AG09309 (cell line): ENCODE measurements at regions not wholly inside any gene's neighbourhood (a gene's known extent, or its start where the extent isn't known, plus 50 kb on each side); places are given as distances from the start of the nearest gene placed in this dataset.

Experiments
- DNase-seq: peaks from one replicate; pipeline ENCODE4 v3.0.0-alpha.2; 2010; ENCODE audit warnings: low read depth
- H3K4me3 ChIP-seq: 2 replicates; pipeline ENCODE4 v1.5.1; 2011; ENCODE audit warnings: mild to moderate bottlenecking, low read depth, low read length, moderate library complexity; ENCODE audit not compliant: control insufficient read depth
- TF ChIP-seq, protein P1 (sequence below): IDR thresholded peaks from 2 replicates; pipeline ENCODE4 v1.5.1; 2011; ENCODE audit warnings: mild to moderate bottlenecking, low read depth, low read length, inconsistent platforms; ENCODE audit not compliant: insufficient read depth, control insufficient read depth; ENCODE audit errors: missing control alignments

DNA sequence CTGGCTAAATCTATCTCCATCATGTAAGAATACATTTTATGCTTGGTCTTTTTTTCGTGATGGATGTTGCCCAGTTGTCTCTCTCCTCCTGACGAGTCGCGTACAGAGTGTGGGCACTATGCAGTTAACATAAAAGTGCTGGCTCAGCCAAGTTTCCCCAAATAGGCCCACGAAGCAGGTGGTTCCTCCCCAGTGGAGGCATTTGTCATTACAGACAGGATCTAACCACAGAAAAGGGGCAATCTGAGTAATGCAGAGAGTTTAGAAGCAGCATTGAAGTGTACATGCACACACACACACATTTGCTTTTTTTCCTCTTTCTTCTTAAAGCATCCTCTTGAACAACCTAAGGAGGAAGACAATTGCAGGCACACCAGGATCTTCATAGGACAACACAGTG is 188.7 kb upstream of the VCX start:
- TF ChIP-seq, protein P1, sequence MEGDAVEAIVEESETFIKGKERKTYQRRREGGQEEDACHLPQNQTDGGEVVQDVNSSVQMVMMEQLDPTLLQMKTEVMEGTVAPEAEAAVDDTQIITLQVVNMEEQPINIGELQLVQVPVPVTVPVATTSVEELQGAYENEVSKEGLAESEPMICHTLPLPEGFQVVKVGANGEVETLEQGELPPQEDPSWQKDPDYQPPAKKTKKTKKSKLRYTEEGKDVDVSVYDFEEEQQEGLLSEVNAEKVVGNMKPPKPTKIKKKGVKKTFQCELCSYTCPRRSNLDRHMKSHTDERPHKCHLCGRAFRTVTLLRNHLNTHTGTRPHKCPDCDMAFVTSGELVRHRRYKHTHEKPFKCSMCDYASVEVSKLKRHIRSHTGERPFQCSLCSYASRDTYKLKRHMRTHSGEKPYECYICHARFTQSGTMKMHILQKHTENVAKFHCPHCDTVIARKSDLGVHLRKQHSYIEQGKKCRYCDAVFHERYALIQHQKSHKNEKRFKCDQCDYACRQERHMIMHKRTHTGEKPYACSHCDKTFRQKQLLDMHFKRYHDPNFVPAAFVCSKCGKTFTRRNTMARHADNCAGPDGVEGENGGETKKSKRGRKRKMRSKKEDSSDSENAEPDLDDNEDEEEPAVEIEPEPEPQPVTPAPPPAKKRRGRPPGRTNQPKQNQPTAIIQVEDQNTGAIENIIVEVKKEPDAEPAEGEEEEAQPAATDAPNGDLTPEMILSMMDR: no peak
- DNase-seq: no peak
- H3K4me3 ChIP-seq: no peak overlapping the region

DNA sequence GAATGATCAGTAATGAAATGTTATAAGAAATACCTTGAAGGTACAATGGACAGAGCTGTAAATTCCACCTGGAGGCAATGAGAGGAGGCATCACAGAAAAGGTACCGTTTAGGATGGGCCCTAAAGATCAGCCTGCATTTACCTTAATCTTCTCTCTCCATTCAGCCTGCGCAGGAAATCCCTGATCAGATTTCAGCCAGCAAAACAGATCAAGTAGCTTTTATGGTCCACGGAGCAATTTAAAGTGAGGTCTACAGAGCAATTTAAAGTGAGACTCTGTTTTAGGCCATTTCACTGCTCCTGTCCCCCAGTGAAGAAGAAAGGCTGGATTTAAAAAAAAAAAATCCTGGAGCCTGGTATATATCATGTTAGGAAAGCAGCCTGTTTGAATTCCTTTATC is 195.1 kb upstream of the VCX start:
- no peak overlapping the region for H3K4me3 ChIP-seq
- TF ChIP-seq, protein P1: no peak
- no peak for DNase-seq

DNA sequence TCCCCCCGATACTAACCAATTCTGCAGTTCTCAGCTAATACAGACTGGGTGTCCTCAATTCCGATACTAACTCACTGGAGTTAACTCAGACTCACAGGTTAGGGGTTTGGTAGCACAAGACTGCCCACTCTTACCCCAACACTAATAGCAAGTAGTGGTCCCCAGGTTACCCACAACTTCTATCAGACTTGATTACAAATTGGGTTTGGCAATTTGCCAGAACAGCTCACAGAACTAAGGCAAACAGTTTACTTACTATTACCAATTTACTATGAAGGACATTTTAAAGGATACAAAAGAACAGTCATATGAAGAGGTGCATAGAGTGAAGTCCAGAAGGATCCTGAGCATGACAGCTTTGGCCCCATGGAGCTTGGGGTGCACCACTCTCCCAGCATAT is 201.8 kb upstream of the VCX start:
- no peak for DNase-seq
- TF ChIP-seq, protein P1: no peak
- H3K4me3 ChIP-seq: no peak overlapping the region

DNA sequence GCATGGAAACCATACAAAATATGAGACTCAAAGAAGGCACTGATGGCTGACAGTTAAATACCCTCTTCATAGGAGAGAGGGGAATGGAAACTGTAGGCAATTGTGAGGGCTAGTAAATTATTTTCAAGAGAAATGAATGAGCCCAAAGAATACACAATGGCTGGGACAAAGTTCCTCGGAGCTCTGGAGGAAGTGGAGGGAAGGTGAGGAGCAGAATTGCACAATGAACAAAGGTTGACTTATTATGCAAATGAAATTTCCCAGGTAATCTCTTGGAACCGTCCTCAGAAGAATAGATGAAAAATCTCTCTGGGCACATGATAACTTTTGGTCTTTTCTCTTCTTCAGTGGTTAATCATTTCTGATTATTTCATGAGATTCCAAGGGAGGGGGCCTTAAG is 202.6 kb upstream of the VCX start:
- TF ChIP-seq, protein P1: no peak
- DNase-seq: no peak
- H3K4me3 ChIP-seq: no peak overlapping the region

DNA sequence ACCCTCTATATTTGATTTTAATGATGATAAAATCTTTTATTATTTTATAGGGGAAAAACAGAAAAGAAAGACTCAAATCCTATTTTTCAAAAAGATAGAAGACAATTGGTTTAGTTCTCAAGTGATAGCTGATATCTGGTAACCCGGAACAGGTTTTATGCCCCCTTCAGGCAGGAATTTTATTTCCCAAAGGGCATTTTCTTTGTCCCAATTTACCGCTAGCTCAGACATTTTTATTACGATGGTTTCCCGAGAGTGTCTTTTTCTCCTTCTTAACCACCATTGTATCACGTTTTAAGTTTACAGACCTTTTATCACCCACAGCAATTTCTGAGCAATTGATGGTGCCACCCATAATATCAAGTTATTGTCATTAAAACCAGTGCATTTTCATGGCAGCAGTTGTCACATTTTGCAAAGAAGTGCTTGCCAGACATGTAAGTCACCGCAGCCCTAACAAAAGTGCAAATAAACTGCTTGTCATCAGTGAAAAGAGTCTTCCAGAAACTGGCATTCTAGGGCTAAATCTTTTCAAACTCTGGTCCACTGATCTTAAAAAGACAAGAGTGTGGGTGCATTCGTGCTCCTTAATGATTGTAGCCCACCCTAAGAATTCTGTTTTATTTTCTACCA is 204.8 kb upstream of the VCX start:
- TF ChIP-seq, protein P1: no peak
- DNase-seq: no peak
- no peak overlapping the region for H3K4me3 ChIP-seq

DNA sequence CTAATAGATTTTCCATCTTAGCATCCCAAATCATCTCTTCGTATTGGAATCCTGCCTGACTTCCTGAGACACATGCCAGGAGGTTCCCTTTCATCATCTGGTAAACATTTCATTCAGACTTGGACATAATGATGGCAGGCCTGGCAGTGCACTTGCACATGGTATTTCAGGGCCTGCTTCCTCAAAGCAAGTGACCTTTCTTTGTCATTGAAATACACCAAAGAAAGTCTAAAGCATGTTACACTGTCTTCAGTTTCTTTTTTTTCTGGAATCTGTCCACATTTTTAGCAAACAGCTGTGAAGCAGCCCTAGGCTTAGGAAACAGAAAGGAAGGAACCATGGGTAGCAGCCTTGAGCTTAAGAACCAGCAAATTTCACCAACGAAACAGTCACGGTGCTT is 205.9 kb upstream of the VCX start:
- no peak for DNase-seq
- TF ChIP-seq, protein P1: no peak
- no peak overlapping the region for H3K4me3 ChIP-seq

DNA sequence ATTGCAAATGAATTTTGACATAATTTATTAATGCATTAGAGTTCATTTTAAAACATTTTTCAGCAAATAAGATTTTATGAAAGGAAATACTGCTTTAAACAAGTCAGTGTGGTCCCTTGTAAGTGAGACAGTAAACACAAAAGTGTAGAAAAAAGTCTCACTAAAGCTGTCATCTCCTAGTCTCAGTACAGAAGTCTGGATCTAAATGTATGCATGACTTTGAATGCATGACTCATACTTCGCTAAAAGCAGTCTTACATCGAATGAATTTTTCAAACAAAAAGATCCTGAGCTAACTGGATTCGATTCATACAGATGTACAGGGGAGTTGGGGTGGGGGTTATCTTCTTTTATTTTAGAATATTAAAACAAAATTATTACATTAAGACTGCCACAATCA is 207.4 kb upstream of the VCX start:
- H3K4me3 ChIP-seq: no peak overlapping the region
- no peak for DNase-seq
- TF ChIP-seq, protein P1: no peak
